OCI-LY7 (cell line): ENCODE measurements at regions not wholly inside any gene's neighbourhood (a gene's known extent, or its start where the extent isn't known, plus 50 kb on each side); places are given as distances from the start of the nearest gene placed in this dataset.

Experiments used
- BruUV-seq: library from RNA; stranded (reverse); fragments of 400-500 nt; replicated peaks from 2 replicates; lab custom pipeline; 2021; lab: Mats Ljungman, UMichigan
- CTCF ChIA-PET: fragments of 300-600 bp; sonication (Branson Sonifier 250); formaldehyde crosslinking; loops from one replicate; lab custom pipeline; 2022; ENCODE audit warnings: antibody characterized with exemption; ENCODE audit not compliant: unreplicated experiment; lab: Charles Lee
- POLR2A ChIA-PET: fragments of 300-600 bp; sonication (Branson Sonifier 250); formaldehyde crosslinking; loops from one replicate; lab custom pipeline; 2022; ENCODE audit warnings: antibody characterized with exemption; lab: Charles Lee
- DNase-seq: peaks from one replicate; pipeline ENCODE4 v3.0.0-alpha.2; 2015; ENCODE audit warnings: low spot score
- H2AFZ ChIP-seq: fragments of 200-600 bp; sonication (generic), shearing (Covaris generic); 2 replicates; pipeline ENCODE4 v1.6.1; 2014; ENCODE audit warnings: mild to moderate bottlenecking, antibody characterized with exemption, low read length, moderate library complexity
- H3K27ac ChIP-seq: fragments of 200-600 bp; sonication (generic); 2 replicates; pipeline ENCODE4 v1.5.1; 2014; ENCODE audit warnings: mixed run types, low read depth, mild to moderate bottlenecking, moderate library complexity, low read length, inconsistent platforms; ENCODE audit not compliant: poor library complexity, severe bottlenecking
- H3K36me3 ChIP-seq: fragments of 200-600 bp; sonication (generic); 2 replicates; pipeline ENCODE4 v1.6.1; 2014; ENCODE audit warnings: mild to moderate bottlenecking, antibody characterized with exemption, low read length, moderate library complexity, mixed read lengths; ENCODE audit not compliant: insufficient read depth
- H3K4me1 ChIP-seq: fragments of 200-600 bp; sonication (generic); 2 replicates; pipeline ENCODE4 v1.5.1; 2014; ENCODE audit warnings: mild to moderate bottlenecking, low read length; ENCODE audit not compliant: insufficient read depth, poor library complexity, severe bottlenecking
- H3K4me2 ChIP-seq: fragments of 200-600 bp; sonication (generic); 2 replicates; pipeline ENCODE4 v1.6.1; 2014; ENCODE audit warnings: mild to moderate bottlenecking, low read length
- H3K4me3 ChIP-seq: fragments of 200-600 bp; sonication (generic); 2 replicates; pipeline ENCODE4 v1.5.1; 2014; ENCODE audit warnings: mild to moderate bottlenecking, low read depth, low read length; ENCODE audit not compliant: poor library complexity, severe bottlenecking
- H3K79me2 ChIP-seq: fragments of 200-600 bp; sonication (generic); 2 replicates; pipeline ENCODE4 v1.6.1; 2016; ENCODE audit warnings: low read depth, mild to moderate bottlenecking, low read length, moderate library complexity, mixed read lengths; ENCODE audit not compliant: insufficient read depth
- H3K9me2 ChIP-seq: fragments of 200-600 bp; sonication (generic); 2 replicates; pipeline ENCODE4 v1.6.1; 2016; ENCODE audit warnings: mild to moderate bottlenecking, low read length, mixed read lengths; ENCODE audit not compliant: insufficient read depth
- H3K9me3 ChIP-seq: fragments of 200-600 bp; sonication (generic); 2 replicates; pipeline ENCODE4 v1.6.1; 2014; ENCODE audit warnings: mild to moderate bottlenecking, mixed run types, low read length, mixed read lengths
- H4K20me1 ChIP-seq: fragments of 200-600 bp; sonication (generic); 2 replicates; pipeline ENCODE4 v1.6.1; 2014; ENCODE audit warnings: mild to moderate bottlenecking, antibody characterized with exemption, low read length, moderate library complexity, mixed read lengths; ENCODE audit not compliant: insufficient read depth
- CTCF ChIP-seq: fragments of 200-600 bp; sonication (generic); conservative IDR thresholded peaks from 2 replicates; pipeline ENCODE4 v1.5.1; 2014; ENCODE audit warnings: mild to moderate bottlenecking, antibody characterized with exemption, low read length, moderate library complexity, mixed read lengths
- EZH2phosphoT487 ChIP-seq: fragments of 200-600 bp; sonication (generic); IDR thresholded peaks from 2 replicates; pipeline ENCODE4 v1.6.1; 2018; ENCODE audit warnings: low read depth, borderline replicate concordance, mild to moderate bottlenecking, mixed run types, antibody characterized with exemption, low read length, moderate library complexity, mixed read lengths
- intact Hi-C: fragments of 100-400 bp; cut with micrococcal nuclease; formaldehyde crosslinking; loops from one replicate; pipeline ENCODE4 v1.10.0; 2022; ENCODE audit not compliant: unreplicated experiment

DNA sequence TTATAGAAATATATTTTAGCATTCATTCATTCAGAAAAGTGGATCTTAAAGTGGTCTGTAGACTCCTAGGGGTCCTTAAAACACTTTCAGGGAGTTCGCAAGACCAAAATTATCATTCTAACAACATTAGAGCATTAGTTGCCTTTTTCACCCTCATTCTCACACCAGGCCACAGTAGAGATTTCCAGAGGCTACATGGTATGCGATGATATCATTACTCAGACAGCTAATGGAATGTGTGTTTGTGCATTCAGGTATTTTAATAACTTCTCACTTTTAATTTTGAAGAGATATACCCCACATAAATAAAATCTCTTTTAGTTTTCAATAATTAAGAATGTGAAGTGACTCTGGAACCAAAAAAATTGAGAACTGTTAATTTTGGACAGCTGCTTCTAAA, 206.9 kb downstream of the NSUN3 start:
- no peak overlapping the region for H2AFZ ChIP-seq
- CTCF ChIA-PET, result no interaction called here
- intact Hi-C loops, result no loop called here
- DNase-seq, result no peak
- no peak overlapping the region for H3K4me2 ChIP-seq
- H3K4me3 ChIP-seq, result no peak overlapping the region
- no peak overlapping the region for H3K27ac ChIP-seq
- no peaks in the 10 kb centered on the region for H3K4me1 ChIP-seq
- H4K20me1 ChIP-seq, result no peaks in the 10 kb centered on the region
- H3K79me2 ChIP-seq, result no peaks in the 10 kb centered on the region
- H3K9me3 ChIP-seq, result no peaks in the 10 kb centered on the region
- POLR2A ChIA-PET, result no interaction called here
- H3K9me2 ChIP-seq, result no peaks in the 10 kb centered on the region
- TF ChIP-seq EZH2phosphoT487, result no peak
- no peak for TF ChIP-seq CTCF
- no TSS peak for BruUV-seq
- H3K36me3 ChIP-seq, result no peaks in the 10 kb centered on the region

DNA sequence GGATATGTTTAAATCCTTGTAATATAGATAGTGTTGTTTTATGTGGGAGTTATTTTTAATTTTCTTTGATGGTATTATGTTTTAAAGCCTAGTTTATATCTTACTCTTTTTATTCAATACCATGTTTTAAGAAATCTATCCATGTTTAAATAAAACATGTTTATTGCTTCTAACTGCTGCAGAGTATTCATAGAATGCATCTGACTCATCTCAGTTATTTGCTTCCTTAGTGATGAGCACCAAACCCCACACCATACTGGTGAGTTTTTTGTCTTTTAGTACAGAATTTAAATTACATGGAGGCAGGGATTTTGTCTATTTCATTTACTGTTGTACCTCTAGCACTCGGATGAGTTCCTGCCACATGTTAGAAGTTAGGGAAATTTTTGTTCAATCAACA, 209.2 kb downstream of the NSUN3 start:
- Histone ChIP-seq H3K27ac (no peak overlapping the region), H3K36me3 (no peaks in the 10 kb centered on the region), H3K4me1 (no peaks in the 10 kb centered on the region), H3K9me2 (no peaks in the 10 kb centered on the region), H4K20me1 (no peaks in the 10 kb centered on the region), H3K79me2 (no peaks in the 10 kb centered on the region), H2AFZ (no peak overlapping the region), H3K4me3 (no peak overlapping the region), H3K4me2 (no peak overlapping the region), H3K9me3 (no peaks in the 10 kb centered on the region)
- BruUV-seq, result no TSS peak
- ChIA-PET CTCF (no interaction called here), POLR2A (no interaction called here)
- intact Hi-C loops, result no loop called here
- no peak for DNase-seq
- TF ChIP-seq CTCF (no peak), EZH2phosphoT487 (no peak)

- CTCF ChIA-PET, result no interaction called here
- H3K4me2 ChIP-seq, result no peak overlapping the region
Measured at GRCh38 chr3:94280958-94281357, 218.1 kb downstream of the NSUN3 start.

More at GRCh38 chr3:94280958-94281357, 218.1 kb downstream of the NSUN3 start:
- no peak for DNase-seq
- intact Hi-C loops, result no loop called here
- Histone ChIP-seq H3K9me3 (no peaks in the 10 kb centered on the region), H3K27ac (no peak overlapping the region), H4K20me1 (no peaks in the 10 kb centered on the region), H3K4me3 (no peak overlapping the region), H3K4me1 (no peaks in the 10 kb centered on the region), H3K36me3 (no peaks in the 10 kb centered on the region), H3K9me2 (no peaks in the 10 kb centered on the region), H2AFZ (no peak overlapping the region), H3K79me2 (no peaks in the 10 kb centered on the region)
- POLR2A ChIA-PET, result no interaction called here
- no TSS peak for BruUV-seq
- TF ChIP-seq EZH2phosphoT487 (no peak), CTCF (no peak)
